ENCODE measurements at regions not wholly inside any gene's neighbourhood (a gene's known extent, or its start where the extent isn't known, plus 50 kb on each side); places are given as distances from the start of the nearest gene placed in this dataset.
"Not testable (repeated sequence)": the region's sequence is repeated elsewhere in the genome, so short reads cannot be mapped to it uniquely, and the experiment has no call there.

DNA sequence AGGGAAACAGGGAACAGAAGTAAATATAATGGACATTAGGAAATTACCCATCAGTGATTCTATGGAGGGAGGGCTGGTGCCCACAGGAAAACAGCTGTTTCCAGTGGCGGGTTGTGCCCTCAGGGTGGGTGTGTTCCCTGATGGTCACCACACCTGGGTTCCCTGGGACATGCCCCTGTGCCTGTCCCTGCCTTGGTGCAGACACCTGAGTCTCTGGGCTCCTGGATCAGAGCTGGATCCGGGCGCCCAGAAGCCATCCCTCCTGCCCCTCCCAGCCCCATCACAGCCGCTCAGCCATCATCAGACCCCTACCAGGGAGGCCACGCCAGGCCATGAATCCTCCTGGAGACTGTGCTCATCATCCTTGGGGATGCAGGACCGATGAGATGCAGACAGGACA, 307.2 kb upstream of the SFSWAP start:
- Mint-ChIP-seq H3K4me1 (no peaks in the 10 kb centered on the region), H3K36me3 (peaks cover 0 to 4% of the 10 kb centered on the region in 2 donors), H3K4me3 (peak overlapping the region in 1 of 8 donors; percentile 18), H3K27me3 (peaks cover 3 to 6% of the 10 kb centered on the region in 2 donors), H3K9me3 (peaks cover 4 to 10% (median 4%) of the 10 kb centered on the region in 8 donors), H3K27ac (no peak overlapping the region)
- H3K4me1 ChIP-seq (ENCODE audit: insufficient read depth, low read length): no peaks in the 10 kb centered on the region
- no peaks in the 10 kb centered on the region for H3K9me3 ChIP-seq (ENCODE audit: control insufficient read depth in 1 of 2, low read length in 2 of 2)
- H3K4me3 ChIP-seq (ENCODE audit: low read length in 2 of 2): no peak overlapping the region
- ChIA-PET CTCF (ENCODE audit: partially characterized antibody) (interaction anchor here (0.5 kb wide), 1 partner anchor 9 kb away, joined by 3 read pairs; no protein-coding TSS in a partner anchor), POLR2A (ENCODE audit: partially characterized antibody) (no interaction called here)
- no peaks in the 10 kb centered on the region for H3K27me3 ChIP-seq (ENCODE audit: insufficient read depth, low read length)
- H3K36me3 ChIP-seq (ENCODE audit: insufficient read depth, low read length): no peaks in the 10 kb centered on the region
- DNase-seq: no peak
- H3K27ac ChIP-seq (ENCODE audit: low read depth, low read length): no peak overlapping the region
- intact Hi-C loops (cut with micrococcal nuclease): no loop called here

DNA sequence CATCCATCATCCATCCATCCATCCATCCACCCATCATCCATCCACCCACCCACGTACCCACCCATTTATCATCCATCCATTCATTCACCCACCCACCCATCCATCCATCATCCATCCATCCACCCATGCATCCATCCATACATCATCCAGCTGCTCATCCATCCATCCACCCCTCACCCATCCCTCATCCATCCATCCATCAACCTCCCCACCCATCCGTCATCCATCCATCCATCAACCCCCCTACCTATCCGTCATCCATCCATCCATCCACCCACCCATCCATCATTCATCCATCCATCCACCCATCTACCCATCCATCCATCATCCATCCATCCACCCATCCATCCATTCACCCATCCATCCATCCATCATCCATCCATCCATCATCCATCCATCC, 306.2 kb upstream of the SFSWAP start:
- ChIA-PET CTCF (ENCODE audit: partially characterized antibody) (no interaction called here), POLR2A (ENCODE audit: partially characterized antibody) (interaction anchor here (0.7 kb wide), 1 partner anchor 222 kb away, joined by 3 read pairs; no protein-coding TSS in a partner anchor)
- no peaks in the 10 kb centered on the region for H3K36me3 ChIP-seq (ENCODE audit: insufficient read depth, low read length)
- H3K4me3 ChIP-seq (ENCODE audit: low read length in 2 of 2): no peak overlapping the region
- H3K27me3 ChIP-seq (ENCODE audit: insufficient read depth, low read length): no peaks in the 10 kb centered on the region
- Mint-ChIP-seq H3K27ac (no peak overlapping the region), H3K4me1 (no peaks in the 10 kb centered on the region), H3K4me3 (no peak overlapping the region), H3K27me3 (peaks cover 6 to 11% of the 10 kb centered on the region in 2 donors), H3K9me3 (peaks cover 0 to 5% (median 0%) of the 10 kb centered on the region in 8 donors), H3K36me3 (no peaks in the 10 kb centered on the region)
- no peaks in the 10 kb centered on the region for H3K4me1 ChIP-seq (ENCODE audit: insufficient read depth, low read length)
- H3K9me3 ChIP-seq (ENCODE audit: control insufficient read depth in 1 of 2, low read length in 2 of 2): no peaks in the 10 kb centered on the region
- intact Hi-C loops (cut with micrococcal nuclease): no loop called here
- no peak overlapping the region for H3K27ac ChIP-seq (ENCODE audit: low read depth, low read length)
- DNase-seq: no peak

DNA sequence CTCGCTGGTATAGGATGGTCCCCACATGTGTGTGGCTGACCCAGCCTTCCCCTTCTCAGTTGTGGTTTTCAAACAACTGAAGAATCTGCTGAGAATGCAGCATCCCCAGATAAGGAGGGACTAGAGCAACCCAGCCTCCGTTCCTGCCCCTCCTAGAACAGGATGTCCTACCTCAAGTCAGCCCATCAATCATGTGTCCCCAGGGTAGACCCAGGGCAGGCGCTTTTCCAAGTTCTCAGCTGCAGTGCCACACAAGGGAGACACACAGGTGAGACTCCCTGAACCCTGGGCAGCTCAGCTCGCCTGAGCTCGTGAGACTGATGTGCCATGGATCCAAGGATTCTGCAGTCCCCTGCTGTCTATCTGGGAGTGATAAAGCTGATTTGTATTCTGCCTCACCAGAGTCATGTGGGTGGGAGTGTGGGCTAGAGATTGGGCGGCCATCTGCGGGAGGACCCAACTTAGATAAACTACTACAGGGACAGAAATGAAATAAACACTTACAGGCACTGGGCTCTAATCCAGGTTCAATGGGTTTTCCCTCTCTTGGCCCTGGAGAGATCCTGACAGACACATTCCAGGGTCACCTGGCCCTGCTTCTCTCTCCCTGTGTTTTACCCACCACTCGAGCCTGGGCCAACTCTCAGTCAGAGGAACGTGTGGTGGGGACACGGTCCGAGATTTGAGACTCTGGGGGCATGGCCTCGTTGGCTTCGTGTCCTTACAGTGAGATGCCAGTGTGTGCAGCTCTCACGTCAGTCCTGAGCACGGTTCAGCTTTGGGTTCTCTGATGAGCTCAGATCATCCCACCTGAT, 303.5 kb upstream of the SFSWAP start:
- no peak for DNase-seq
- Histone ChIP-seq H3K9me3 (ENCODE audit: control insufficient read depth in 1 of 2, low read length in 2 of 2) (no peaks in the 10 kb centered on the region), H3K27ac (ENCODE audit: low read depth, low read length) (no peak overlapping the region), H3K27me3 (ENCODE audit: insufficient read depth, low read length) (no peaks in the 10 kb centered on the region), H3K36me3 (ENCODE audit: insufficient read depth, low read length) (no peaks in the 10 kb centered on the region), H3K4me1 (ENCODE audit: insufficient read depth, low read length) (no peaks in the 10 kb centered on the region), H3K4me3 (ENCODE audit: low read length in 2 of 2) (no peak overlapping the region)
- CTCF ChIA-PET (ENCODE audit: partially characterized antibody): no interaction called here
- Mint-ChIP-seq H3K4me1 (no peaks in the 10 kb centered on the region), H3K36me3 (no peaks in the 10 kb centered on the region), H3K9me3 (peaks cover 0 to 5% (median 0%) of the 10 kb centered on the region in 8 donors), H3K4me3 (no peak overlapping the region), H3K27ac (no peak overlapping the region), H3K27me3 (peaks cover 9 to 13% of the 10 kb centered on the region in 2 donors)
- POLR2A ChIA-PET (ENCODE audit: partially characterized antibody): no interaction called here
- intact Hi-C loops (cut with micrococcal nuclease): no loop called here

DNA sequence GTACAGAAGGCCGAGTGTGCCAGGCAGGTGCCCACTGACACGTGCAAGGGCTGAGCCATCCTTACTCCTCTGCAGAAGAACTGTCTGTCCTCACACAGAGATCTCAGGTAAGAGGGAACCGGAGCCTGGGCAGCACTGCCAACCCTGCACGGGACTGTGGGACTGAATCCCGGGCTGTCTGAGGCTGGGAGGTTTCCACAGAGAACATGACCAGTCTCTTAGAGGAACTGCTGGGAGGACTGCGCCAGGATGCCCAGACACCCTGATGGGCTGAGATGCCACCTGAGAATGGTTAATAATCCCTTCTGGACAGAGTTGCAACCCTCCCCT, 302.9 kb upstream of the SFSWAP start:
- POLR2A ChIA-PET (ENCODE audit: partially characterized antibody): no interaction called here
- H3K4me3 ChIP-seq (ENCODE audit: low read length in 2 of 2): no peak overlapping the region
- no peak overlapping the region for H3K4me3 Mint-ChIP-seq
- no peaks in the 10 kb centered on the region for H3K36me3 Mint-ChIP-seq
- H3K27ac Mint-ChIP-seq: no peak overlapping the region
- intact Hi-C loops (cut with micrococcal nuclease): no loop called here
- H3K27me3 Mint-ChIP-seq: peaks cover 13 to 15% of the 10 kb centered on the region in 2 donors
- no peaks in the 10 kb centered on the region for H3K9me3 ChIP-seq (ENCODE audit: control insufficient read depth in 1 of 2, low read length in 2 of 2)
- H3K4me1 ChIP-seq (ENCODE audit: insufficient read depth, low read length): no peaks in the 10 kb centered on the region
- H3K27ac ChIP-seq (ENCODE audit: low read depth, low read length): no peak overlapping the region
- DNase-seq: no peak
- no peaks in the 10 kb centered on the region for H3K4me1 Mint-ChIP-seq
- peaks cover 0 to 5% (median 0%) of the 10 kb centered on the region in 8 donors for H3K9me3 Mint-ChIP-seq
- CTCF ChIA-PET (ENCODE audit: partially characterized antibody): no interaction called here
- no peaks in the 10 kb centered on the region for H3K27me3 ChIP-seq (ENCODE audit: insufficient read depth, low read length)
- H3K36me3 ChIP-seq (ENCODE audit: insufficient read depth, low read length): no peaks in the 10 kb centered on the region

DNA sequence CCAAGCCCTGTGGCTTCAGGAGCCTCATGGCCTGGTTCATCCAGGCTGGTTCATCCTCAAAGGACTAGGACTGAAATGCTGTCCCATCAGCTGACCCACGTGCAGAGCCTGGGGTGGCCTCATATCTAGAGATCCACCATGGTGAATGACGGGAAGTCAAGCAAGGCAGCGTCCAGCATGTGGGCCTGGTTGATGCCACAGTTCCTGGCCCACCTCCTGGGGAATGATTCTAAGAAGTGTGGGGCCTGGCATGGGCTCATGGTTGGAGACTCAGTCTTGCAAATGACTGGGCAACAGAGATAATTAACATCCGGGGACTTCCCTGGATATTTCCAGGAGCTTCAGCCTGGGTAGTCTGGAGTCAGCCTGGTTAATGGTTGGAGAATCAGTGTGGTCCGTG, 302.4 kb upstream of the SFSWAP start:
- H3K4me3 ChIP-seq (ENCODE audit: low read length in 2 of 2): no peak overlapping the region
- DNase-seq: no peak
- H3K4me1 ChIP-seq (ENCODE audit: insufficient read depth, low read length): no peaks in the 10 kb centered on the region
- ChIA-PET CTCF (ENCODE audit: partially characterized antibody) (no interaction called here), POLR2A (ENCODE audit: partially characterized antibody) (no interaction called here)
- H3K9me3 ChIP-seq (ENCODE audit: control insufficient read depth in 1 of 2, low read length in 2 of 2): no peaks in the 10 kb centered on the region
- H3K27ac Mint-ChIP-seq: no peak overlapping the region
- no peaks in the 10 kb centered on the region for H3K4me1 Mint-ChIP-seq
- no peak overlapping the region for H3K27ac ChIP-seq (ENCODE audit: low read depth, low read length)
- H3K4me3 Mint-ChIP-seq: no peak overlapping the region
- H3K9me3 Mint-ChIP-seq: peaks cover 0 to 5% (median 0%) of the 10 kb centered on the region in 8 donors
- no peaks in the 10 kb centered on the region for H3K27me3 ChIP-seq (ENCODE audit: insufficient read depth, low read length)
- H3K36me3 Mint-ChIP-seq: no peaks in the 10 kb centered on the region
- intact Hi-C loops (cut with micrococcal nuclease): no loop called here
- H3K27me3 Mint-ChIP-seq: peaks cover 13 to 15% of the 10 kb centered on the region in 2 donors
- no peaks in the 10 kb centered on the region for H3K36me3 ChIP-seq (ENCODE audit: insufficient read depth, low read length)

DNA sequence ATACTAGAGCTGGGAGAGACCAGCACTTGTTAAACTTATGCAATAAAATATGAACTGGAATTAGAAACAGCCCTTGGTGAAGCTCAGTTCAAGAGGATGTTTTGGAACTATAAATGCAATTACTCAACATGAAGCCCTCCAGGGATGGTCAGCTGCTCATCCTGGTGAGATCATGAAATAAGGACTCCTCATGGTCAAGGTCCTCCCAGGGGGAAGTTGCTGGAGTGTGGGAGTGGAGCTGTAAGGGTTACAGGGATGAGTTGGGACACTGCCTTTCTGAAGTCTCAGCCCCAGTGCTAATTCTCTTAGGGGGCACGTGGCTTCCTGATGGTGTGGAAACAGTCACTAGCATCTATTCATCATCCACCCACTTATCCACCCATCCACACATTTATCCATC, 301.7 kb upstream of the SFSWAP start:
- Histone ChIP-seq H3K9me3 (ENCODE audit: control insufficient read depth in 1 of 2, low read length in 2 of 2) (no peaks in the 10 kb centered on the region), H3K36me3 (ENCODE audit: insufficient read depth, low read length) (no peaks in the 10 kb centered on the region), H3K27me3 (ENCODE audit: insufficient read depth, low read length) (no peaks in the 10 kb centered on the region), H3K4me3 (ENCODE audit: low read length in 2 of 2) (no peak overlapping the region), H3K27ac (ENCODE audit: low read depth, low read length) (no peak overlapping the region), H3K4me1 (ENCODE audit: insufficient read depth, low read length) (no peaks in the 10 kb centered on the region)
- H3K9me3 Mint-ChIP-seq: peaks cover 0 to 5% (median 0%) of the 10 kb centered on the region in 8 donors
- H3K4me3 Mint-ChIP-seq: no peak overlapping the region
- peaks cover 13 to 15% of the 10 kb centered on the region in 2 donors for H3K27me3 Mint-ChIP-seq
- no peaks in the 10 kb centered on the region for H3K4me1 Mint-ChIP-seq
- DNase-seq: no peak
- no peak overlapping the region for H3K27ac Mint-ChIP-seq
- no peaks in the 10 kb centered on the region for H3K36me3 Mint-ChIP-seq
- intact Hi-C loops (cut with micrococcal nuclease): no loop called here
- POLR2A ChIA-PET (ENCODE audit: partially characterized antibody): no interaction called here
- CTCF ChIA-PET (ENCODE audit: partially characterized antibody): no interaction called here

DNA sequence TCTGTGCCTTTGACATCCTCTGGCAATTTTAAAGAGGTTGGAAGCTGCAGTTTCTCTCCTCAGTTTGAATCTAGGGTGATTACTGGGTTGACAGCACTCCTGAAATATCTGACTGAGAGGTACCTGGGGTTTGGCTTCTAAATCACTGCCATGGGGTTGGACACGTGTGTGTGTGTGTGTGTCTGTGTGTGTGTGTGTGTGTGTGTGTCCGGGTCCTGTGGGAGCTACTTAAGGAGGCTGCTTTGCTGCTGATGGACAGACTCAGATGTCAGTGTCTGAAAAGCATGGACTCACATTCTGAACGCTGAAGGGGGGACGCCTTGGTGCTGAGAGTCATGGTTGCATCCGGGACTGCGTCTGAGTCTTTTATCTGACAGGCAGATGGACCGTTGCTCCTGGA, 299.1 kb upstream of the SFSWAP start:
- H3K36me3 ChIP-seq (ENCODE audit: insufficient read depth, low read length); intact Hi-C loops (cut with micrococcal nuclease); H3K27ac Mint-ChIP-seq; H3K4me3 ChIP-seq (ENCODE audit: low read length in 2 of 2); H3K27ac ChIP-seq (ENCODE audit: low read depth, low read length); H3K4me1 Mint-ChIP-seq; H3K27me3 ChIP-seq (ENCODE audit: insufficient read depth, low read length); H3K9me3 ChIP-seq (ENCODE audit: control insufficient read depth in 1 of 2, low read length in 2 of 2); POLR2A ChIA-PET (ENCODE audit: partially characterized antibody); H3K4me3 Mint-ChIP-seq; DNase-seq; H3K9me3 Mint-ChIP-seq; CTCF ChIA-PET (ENCODE audit: partially characterized antibody); H3K36me3 Mint-ChIP-seq; H3K4me1 ChIP-seq (ENCODE audit: insufficient read depth, low read length): not testable (repeated sequence)
- peaks cover 9 to 10% of the 10 kb centered on the region in 2 donors for H3K27me3 Mint-ChIP-seq

Data from CD4-positive, alpha-beta memory T cell (primary cell).